NB4 (cell line): ENCODE measurements at regions not wholly inside any gene's neighbourhood (a gene's known extent, or its start where the extent isn't known, plus 50 kb on each side); places are given as distances from the start of the nearest gene placed in this dataset.

Experiments
- DNase-seq: peaks from one replicate; pipeline ENCODE4 v3.0.0; 2010; ENCODE audit warnings: low read depth
- H3K4me3 ChIP-seq: one replicate; pipeline ENCODE4 v1.5.1; 2011; ENCODE audit warnings: mild to moderate bottlenecking, low read depth, low read length, moderate library complexity
- CTCF ChIP-seq: IDR thresholded peaks from one replicate; pipeline ENCODE4 v1.5.1; 2012; ENCODE audit warnings: low read depth, low read length
- MYC ChIP-seq: IDR thresholded peaks from 2 replicates; pipeline ENCODE4 v1.6.1; 2011; ENCODE audit warnings: low read depth, low read length
- POLR2A ChIP-seq: IDR thresholded peaks from 2 replicates; pipeline ENCODE4 v1.6.1; 2011; ENCODE audit warnings: mild to moderate bottlenecking; ENCODE audit not compliant: insufficient read length; ENCODE audit errors: extremely low read depth
- TF ChIP-seq, protein P1 (sequence below): IDR thresholded peaks from 2 replicates; pipeline ENCODE4 v1.6.1; 2011; ENCODE audit warnings: low read depth, low read length

- H3K4me3 ChIP-seq = no peak overlapping the region
- TF ChIP-seq, protein P1, sequence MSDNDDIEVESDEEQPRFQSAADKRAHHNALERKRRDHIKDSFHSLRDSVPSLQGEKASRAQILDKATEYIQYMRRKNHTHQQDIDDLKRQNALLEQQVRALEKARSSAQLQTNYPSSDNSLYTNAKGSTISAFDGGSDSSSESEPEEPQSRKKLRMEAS = no peak
- TF ChIP-seq POLR2A (no peak), MYC (no peak), CTCF (no peak)
- no peak for DNase-seq
Measured at GRCh38 chr11:36729825-36730224, 131.8 kb upstream of the RAG2 start.

DNA sequence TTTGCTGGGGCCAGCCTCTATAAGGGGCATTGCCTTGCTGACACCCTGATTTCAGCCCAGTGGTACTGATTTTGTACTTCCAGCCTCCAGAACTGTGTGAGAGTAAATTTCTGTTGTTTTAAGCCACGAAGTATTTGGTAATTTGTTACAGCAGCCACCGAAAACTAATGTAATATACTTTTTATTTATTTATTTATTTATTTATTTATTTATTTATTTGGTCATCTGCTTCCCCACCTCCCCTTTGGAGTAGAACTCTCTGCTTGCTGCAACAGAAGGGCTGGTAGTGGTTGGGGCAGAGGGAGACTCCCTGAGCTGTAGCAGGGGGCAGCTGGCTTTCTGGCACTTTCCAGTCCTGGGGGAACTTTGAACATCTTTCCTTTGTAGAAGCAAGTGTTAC lies 128.4 kb upstream of the RAG2 start:
- H3K4me3 ChIP-seq = no peak overlapping the region
- TF ChIP-seq CTCF (no peak), POLR2A (no peak), MYC (no peak)
- TF ChIP-seq, protein P1 = no peak
- no peak for DNase-seq

DNA sequence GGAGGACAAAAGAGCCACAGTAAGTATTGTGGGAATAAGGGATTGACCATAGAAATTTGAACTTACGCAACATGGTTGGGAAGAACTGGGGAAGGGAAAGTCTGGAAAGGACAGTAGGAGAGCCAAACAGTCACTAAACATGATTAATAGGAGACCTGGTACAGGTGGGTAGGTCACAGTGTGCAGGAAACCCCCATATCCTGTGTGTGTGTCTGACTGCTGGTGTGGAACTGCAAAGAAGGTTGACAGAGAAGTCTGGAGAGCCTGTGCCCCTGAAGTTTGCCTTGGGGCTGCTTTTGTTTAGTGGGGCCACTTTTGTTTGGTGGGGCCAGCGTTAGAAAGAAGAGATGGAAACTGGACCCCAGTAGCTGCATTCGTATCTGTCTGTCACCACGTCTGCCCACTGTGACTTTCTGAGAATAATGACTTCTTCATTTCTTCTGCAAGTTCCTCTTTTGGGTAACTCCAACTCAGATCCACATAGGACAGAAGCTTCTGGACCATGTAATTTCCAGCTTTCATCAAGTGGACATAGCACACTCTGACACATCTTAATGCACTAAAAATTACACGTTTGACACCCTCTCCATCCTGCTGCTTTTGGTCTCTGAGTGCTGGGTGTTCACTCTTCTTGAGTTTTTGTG lies 126.8 kb upstream of the RAG2 start:
- TF ChIP-seq, protein P1 = no peak
- no peak for TF ChIP-seq MYC
- TF ChIP-seq POLR2A = no peak
- TF ChIP-seq CTCF = no peak
- no peak overlapping the region for H3K4me3 ChIP-seq
- DNase-seq = peak; percentile 34

GRCh38 chr11:36722421-36722820 lies 124.4 kb upstream of the RAG2 start:
- H3K4me3 ChIP-seq = no peak overlapping the region
- TF ChIP-seq MYC (no peak), POLR2A (no peak), CTCF (no peak)
- TF ChIP-seq, protein P1 = no peak
- DNase-seq = no peak

GRCh38 chr11:36719358-36720107 lies 121.5 kb upstream of the RAG2 start:
- TF ChIP-seq CTCF (no peak), POLR2A (no peak), MYC (no peak)
- TF ChIP-seq, protein P1 = no peak
- no peak for DNase-seq
- H3K4me3 ChIP-seq = no peak overlapping the region
